Effector CD4-positive, alpha-beta T cell (primary cell): ENCODE measurements at regions not wholly inside any gene's neighbourhood (a gene's known extent, or its start where the extent isn't known, plus 50 kb on each side); places are given as distances from the start of the nearest gene placed in this dataset.
"Not testable (repeated sequence)": the region's sequence is repeated elsewhere in the genome, so short reads cannot be mapped to it uniquely, and the experiment has no call there.

Source experiments
- DNase-seq: peaks from one replicate; pipeline ENCODE4 v3.0.0-alpha.2; 2020

DNA sequence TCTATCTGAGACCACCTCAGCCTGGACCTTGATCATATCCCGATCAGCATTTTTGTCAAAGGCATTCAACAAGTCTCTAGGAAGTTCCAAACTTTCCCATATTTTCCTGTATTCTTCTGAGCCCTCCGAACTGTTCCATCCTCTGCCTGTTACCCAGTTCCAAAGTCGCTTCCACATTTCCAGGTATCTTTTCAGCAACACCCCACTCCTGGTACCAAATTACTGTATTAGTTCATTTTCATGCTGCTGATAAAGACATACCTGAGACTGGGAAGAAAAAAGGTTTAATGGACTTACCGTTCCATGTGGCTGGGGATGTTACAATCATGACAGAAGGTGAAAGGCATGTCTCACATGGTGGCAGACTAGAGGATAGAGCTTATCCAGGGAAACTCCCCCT lies 338.1 kb upstream of the LRRC3B start:
- not testable (repeated sequence) for DNase-seq

DNA sequence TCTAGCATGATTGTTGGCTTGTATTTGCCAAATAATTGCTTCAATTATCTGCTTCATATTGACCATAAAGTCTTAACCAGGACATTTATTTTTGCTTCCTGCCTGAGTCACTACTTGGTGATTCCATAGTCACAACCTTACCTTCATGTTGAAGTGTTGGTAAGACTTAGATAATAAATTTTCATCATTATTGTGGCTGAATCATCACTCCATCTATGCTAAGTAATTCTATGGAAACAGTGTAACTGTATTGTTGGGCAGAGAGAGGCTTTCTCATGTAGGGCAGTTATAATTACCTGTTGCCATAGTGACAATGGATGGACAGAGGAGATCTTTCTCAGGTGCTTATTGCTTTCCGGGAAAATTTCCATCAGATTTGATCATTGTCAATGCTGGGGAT lies 330.7 kb upstream of the LRRC3B start:
- DNase-seq, result no peak

GRCh38 chr3:26292780-26293179 lies 329.8 kb upstream of the LRRC3B start:
- no peak for DNase-seq

DNA sequence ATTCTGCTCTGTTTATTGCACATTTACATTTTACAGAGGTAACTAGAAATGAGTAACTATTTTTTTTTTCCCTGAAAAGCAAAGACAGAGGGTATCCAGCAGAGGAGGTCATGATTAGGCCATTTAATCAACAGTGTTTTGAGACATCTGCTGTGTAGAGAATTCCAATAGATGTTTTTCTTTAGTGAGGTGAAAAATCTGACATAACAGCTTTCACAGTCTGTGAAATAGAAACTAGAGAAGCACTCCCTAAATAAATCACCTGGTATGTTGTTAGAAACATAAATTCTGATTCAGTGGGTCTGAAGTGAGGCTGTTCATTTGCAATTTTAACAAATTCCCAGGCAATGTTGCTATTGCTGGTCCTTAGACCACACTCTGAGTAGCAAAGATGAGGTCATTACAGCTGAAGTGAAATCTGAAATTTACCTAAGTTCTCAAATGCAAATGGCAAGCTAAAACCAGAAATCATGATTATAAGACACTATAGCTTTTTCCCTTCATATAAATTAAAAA lies 329.2 kb upstream of the LRRC3B start:
- DNase-seq, result no peak

DNA sequence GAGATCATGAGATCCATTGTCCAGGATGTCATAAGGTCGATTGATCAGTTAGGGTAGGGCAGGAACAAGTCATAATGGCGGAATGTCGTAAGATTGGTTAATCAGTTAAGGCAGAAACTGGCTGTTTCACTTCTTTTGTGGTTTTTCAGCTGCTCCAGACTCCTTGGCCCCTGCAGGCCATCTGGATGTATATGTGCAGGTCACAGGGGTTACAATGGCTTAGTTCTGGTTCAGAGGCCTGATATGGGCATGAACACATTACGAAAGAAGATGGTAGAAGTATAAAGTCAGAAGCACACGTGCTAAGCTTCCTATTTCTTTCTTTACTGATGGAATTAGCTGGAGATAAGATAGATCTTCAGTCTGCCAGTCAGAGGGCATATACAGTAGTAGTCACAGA lies 315.4 kb upstream of the LRRC3B start:
- DNase-seq, result no peak

- no peak for DNase-seq
Observed at GRCh38 chr3:26307787-26308186, 314.8 kb upstream of the LRRC3B start.

GRCh38 chr3:26308454-26308853 lies 314.1 kb upstream of the LRRC3B start:
- no peak for DNase-seq

DNA sequence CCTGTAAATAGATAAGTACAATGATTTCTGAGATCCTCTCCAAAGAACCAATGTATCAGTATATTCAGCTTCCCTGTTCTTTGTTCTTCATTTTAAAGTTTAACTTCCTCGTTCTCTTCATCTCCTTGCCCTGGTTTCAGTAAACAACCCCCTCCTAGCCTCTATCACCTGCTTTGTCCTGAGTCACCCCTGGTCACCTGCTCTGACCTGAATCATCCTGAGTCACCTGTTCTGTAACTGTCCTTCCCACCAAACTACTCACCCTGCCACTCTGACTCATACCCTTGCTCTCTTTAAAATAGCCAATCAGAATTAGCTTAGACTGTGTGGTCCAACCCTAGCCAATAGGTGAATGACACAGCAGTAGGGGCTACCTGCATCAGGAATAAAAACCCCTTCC lies 313.0 kb upstream of the LRRC3B start:
- not testable (repeated sequence) for DNase-seq

DNA sequence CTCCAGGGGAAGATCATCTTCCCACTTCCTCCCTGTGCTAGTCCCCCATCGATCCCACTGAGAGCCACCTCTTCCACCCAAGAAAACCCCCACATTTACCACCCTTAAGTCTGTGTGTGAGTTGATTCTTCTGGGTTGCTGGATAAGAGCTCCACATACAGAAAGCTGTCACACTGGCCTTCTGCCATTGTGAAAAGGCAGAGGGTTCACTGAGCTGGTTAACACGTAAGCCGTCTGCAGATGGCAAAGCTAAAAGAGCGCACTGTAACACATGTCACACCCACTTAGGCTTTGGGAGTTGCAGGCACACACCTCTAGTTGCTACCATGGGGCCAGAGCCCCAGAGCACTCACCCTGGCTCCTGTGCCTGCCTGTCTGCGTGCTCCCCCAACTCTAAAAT lies 309.8 kb upstream of the LRRC3B start:
- no peak for DNase-seq

GRCh38 chr3:26316472-26316871 lies 306.1 kb upstream of the LRRC3B start:
- no peak for DNase-seq

- DNase-seq, result not testable (repeated sequence)
Observed at GRCh38 chr3:26323741-26324140, 298.8 kb upstream of the LRRC3B start.

- no peak for DNase-seq
Observed at GRCh38 chr3:26340001-26340400, 282.6 kb upstream of the LRRC3B start.

DNA sequence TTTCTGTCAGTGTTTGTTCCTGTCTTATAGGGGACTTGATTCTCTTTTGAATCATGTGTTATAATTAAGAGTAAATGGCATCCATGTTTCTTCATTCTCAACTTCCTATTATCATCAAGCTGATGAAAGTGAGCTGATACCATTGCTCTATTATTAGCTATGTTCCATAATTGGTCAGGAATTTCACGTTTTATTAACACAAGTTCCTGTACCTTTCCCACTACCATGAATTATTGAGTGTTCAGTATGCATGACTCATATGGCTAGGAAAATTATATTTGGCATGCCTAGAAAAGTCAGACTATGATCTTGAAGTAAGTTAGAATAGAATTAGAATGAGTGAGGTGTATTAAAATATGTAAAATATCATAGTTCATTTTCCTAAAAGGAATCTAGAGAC lies 278.9 kb upstream of the LRRC3B start:
- DNase-seq, result no peak

DNA sequence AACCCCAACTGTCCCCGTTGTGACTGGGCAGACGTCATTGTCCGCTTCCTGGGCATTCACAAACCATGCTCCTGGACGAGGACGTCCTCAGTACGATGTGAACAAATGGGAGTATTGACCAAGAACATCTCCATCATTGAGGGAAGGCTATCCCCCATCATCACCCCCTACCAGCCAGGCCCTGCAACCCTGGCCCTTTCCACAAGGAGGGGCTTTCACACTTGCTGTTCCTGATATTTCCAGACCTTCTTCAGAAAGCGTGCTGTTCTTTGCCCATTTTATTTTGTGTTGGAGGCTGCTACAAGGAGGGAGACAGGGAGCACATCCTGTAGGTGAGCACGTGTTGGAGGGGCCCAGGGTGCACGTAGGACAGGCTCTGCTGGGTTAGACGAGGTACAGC lies 277.0 kb upstream of the LRRC3B start:
- DNase-seq, result no peak

- no peak for DNase-seq
Observed at GRCh38 chr3:26346497-26346896, 276.1 kb upstream of the LRRC3B start.

DNA sequence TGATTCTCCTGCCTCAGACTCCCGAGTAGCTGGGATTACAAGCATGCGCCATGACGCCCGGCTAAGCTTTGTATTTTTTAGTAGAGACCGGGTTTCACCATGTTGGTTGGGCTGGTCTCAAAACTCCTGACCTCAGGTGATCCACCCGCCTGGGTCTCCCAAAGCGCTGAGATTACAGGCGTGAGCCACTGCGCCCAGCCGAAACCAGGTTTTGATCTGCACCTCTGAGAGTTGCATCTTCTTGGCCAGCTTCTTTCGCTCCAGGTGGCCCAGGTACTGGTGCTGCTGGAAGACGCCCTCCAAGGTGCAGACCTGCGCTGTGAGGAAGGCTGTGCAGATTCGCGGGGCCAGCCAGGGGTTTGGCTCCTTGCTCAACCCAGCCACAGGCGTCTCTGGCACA lies 275.4 kb upstream of the LRRC3B start:
- no peak for DNase-seq

GRCh38 chr3:26350853-26351252 lies 271.7 kb upstream of the LRRC3B start:
- no peak for DNase-seq

- no peak for DNase-seq
Observed at GRCh38 chr3:26353097-26353496, 269.5 kb upstream of the LRRC3B start.

DNA sequence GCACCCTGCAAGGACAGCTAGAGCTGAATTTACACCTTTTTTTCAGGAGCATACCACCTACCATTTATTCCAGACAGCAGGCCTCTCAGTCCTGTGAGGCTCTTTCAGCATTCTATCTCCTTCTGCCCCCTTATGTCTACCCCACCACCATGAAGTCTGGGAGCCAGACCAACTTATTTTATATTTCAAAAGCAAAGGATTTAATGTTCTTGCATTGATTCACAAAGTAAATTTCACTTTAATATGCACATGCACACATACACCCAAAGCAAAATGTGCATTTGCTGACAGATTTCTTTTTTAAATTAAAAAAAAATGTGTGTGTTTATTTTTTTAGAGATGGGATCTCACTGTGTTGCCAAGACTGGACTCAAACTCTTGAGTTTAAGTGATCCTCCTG lies 264.2 kb upstream of the LRRC3B start:
- no peak for DNase-seq

DNA sequence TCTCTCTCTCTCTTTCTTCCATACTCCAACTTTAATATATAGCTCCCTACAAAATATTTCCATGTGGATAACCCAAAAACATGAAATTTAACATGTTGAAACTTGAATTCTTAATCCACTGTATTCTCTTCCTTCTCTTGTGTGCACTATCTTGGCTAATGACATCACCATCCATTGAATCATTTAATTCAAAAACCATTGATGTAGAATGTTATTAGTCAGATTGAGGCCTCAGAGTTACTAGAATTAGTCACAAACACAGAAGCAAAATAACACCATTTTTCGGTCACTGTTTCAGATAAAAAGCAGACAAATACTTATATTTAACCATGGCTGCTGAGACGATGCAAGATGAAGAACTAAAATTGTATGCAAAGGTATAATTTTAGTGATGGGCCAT lies 256.9 kb upstream of the LRRC3B start:
- no peak for DNase-seq

DNA sequence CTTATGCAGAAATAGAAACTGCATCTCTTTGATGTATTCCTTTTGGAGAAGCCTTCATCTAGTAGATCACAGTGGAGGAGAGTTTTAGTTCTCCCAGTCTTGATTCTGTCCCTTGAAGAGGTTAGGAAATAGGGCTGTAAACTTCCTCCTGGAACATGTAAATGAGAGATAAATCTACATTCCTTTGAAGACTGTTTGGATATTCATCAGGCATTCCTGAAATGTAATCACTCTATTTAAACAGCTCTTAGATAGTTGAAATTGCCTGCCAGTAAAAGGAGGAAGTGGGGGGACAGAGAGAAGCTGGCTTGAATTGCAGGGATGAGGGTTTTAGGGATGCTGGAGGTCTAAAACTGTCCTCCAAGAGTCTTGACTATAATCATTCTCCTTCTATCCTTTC lies 254.3 kb upstream of the LRRC3B start:
- DNase-seq, result no peak

DNA sequence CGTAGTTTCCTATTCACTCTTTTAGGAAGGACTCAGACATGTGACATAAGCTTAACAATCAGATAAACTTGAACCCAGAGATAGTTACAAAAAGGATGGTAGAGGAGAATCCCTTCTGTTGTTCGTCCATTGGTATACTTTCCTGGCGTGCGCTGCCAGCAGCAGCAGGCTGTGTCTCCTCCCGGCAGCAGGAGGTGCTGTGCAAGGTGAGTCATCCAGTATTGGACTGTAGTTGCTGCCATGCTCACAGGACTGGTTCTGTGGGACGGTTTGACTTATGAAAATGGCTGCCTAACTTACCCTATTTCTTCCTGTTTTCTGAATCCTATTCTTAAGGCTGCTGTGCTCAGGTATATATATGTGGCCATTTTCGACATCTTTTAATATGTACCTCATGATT lies 253.4 kb upstream of the LRRC3B start:
- DNase-seq, result no peak

- no peak for DNase-seq
Observed at GRCh38 chr3:26375843-26376530, 246.6 kb upstream of the LRRC3B start.

DNA sequence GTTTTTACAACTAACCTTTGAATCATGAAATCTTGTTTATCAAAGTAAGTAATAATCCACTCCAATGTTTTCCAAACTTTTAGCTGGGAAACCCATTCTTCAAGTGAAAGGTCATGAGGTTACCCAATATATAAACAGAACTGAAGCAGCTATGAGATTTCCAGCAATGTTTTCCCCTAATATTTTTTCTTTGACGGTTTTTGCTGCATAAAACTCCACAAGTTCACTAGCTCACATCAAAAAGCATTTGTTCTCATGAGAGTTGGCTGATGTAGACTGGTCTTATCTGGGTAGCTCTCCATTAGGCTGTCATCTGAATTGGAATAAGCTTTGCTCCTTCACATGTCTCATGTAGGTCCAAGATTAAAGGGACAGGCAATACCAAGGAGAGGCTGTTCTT lies 241.2 kb upstream of the LRRC3B start:
- no peak for DNase-seq

DNA sequence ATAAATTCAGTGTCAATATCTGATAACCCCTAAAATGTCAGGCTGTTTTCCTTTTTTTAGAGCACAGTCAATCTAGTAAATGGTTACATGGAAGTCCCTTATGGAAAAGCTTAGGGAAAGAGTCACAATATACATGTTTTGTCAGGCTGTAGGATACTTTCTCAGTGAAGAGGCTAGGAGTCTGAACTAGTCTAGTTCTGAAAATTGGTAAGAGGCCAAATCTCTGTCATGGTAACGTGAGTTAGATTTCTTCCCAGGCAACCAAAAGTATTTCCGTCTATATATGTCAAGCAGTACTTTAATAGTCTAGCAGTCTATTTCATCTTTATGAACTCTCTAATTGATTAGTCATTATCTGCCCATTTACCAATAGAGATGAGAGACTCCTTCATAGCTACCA lies 215.9 kb upstream of the LRRC3B start:
- no peak for DNase-seq
